ENCODE measurements at regions not wholly inside any gene's neighbourhood (a gene's known extent, or its start where the extent isn't known, plus 50 kb on each side); places are given as distances from the start of the nearest gene placed in this dataset.

DNA sequence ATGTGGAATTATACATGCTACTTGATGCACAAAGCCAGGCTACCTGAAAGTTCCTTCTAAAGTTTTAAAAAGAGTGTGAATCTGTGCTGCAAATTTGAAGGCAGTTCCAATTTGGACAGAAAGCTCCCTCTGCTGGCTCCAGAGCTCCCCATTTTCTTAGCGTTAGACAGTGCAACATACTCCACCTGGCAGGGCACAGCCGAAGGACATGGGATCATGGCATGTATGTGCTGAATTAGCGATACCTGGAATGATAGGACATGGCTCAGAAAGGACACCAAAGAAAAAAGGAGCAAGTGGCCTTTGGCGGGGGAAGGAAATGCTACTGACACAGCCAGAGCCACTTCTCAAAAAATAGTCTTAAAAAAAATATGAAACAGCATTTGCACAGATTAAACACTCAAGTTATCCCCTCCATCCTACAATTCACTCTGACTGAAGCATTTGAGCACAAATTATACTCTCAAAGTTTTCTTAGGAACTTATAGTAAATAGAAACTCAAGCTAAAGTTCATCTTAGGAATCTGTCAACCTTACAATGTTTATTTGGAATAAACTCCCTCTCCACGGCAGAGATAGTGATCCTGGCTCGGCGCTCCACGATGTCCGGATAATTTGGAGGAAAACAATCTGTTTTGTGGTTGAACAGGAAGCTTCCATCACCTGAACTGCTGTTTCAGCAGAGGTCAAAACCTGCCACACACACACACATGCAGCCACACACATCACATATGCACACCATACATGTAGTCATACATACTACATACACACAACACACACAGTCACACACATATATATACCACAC lies 80.0 kb downstream of the C7orf25 start:
- Histone ChIP-seq H2AFZ (ENCODE audit: low read depth) (no peak overlapping the region), H3K4me3 (ENCODE audit: low read depth in 2 of 2, low read length in 1 of 2) (peak overlapping the region in 1 of 2 experiments; percentile 24; a peak in 1 of 4 replicates), H3K27me3 (ENCODE audit: insufficient read depth) (peaks cover 48% of the 10 kb centered on the region), H3K79me2 (ENCODE audit: insufficient read depth) (no peaks in the 10 kb centered on the region), H3K9ac (no peak overlapping the region), H3F3A (replicated peaks; ENCODE audit: insufficient read depth) (no peaks in the 10 kb centered on the region), H3K4me2 (peak overlapping the region; percentile 38), H3K9me2 (no peaks in the 10 kb centered on the region), H3K27ac (ENCODE audit: low read depth in 2 of 2, low read length in 1 of 2) (no peak overlapping the region), H3K4me1 (ENCODE audit: control insufficient read depth in 1 of 2, insufficient read depth in 2 of 2, low read depth in 1 of 2, low read length in 1 of 2) (no peaks in the 10 kb centered on the region), H4K20me1 (ENCODE audit: insufficient read depth) (no peaks in the 10 kb centered on the region), H3K36me3 (replicated peaks in 1 of 2; ENCODE audit: control insufficient read depth in 1 of 2, insufficient read depth in 2 of 2, low read length in 1 of 2) (no peaks in the 10 kb centered on the region), H3K9me3 (no peaks in the 10 kb centered on the region)
- WGBS (ENCODE audit: low lambda C conversion rate), result under 1% methylated on average over 9 of the region's 9 CpGs
- TF ChIP-seq, protein P1, sequence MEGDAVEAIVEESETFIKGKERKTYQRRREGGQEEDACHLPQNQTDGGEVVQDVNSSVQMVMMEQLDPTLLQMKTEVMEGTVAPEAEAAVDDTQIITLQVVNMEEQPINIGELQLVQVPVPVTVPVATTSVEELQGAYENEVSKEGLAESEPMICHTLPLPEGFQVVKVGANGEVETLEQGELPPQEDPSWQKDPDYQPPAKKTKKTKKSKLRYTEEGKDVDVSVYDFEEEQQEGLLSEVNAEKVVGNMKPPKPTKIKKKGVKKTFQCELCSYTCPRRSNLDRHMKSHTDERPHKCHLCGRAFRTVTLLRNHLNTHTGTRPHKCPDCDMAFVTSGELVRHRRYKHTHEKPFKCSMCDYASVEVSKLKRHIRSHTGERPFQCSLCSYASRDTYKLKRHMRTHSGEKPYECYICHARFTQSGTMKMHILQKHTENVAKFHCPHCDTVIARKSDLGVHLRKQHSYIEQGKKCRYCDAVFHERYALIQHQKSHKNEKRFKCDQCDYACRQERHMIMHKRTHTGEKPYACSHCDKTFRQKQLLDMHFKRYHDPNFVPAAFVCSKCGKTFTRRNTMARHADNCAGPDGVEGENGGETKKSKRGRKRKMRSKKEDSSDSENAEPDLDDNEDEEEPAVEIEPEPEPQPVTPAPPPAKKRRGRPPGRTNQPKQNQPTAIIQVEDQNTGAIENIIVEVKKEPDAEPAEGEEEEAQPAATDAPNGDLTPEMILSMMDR (IDR thresholded peaks at IDR 0.05), result peak; percentile 67
- TF ChIP-seq FOSL2 (IDR thresholded peaks at IDR 0.05; ENCODE audit: borderline replicate concordance, low read depth) (no peak), SMC3 (IDR thresholded peaks at IDR 0.05; ENCODE audit: low read depth, low read length) (peak; percentile 36), RAD21 (IDR thresholded peaks at IDR 0.05; ENCODE audit: low read length) (peak; percentile 52)
- no peak for DNase-seq
- CTCF ChIA-PET, result interaction anchor here (0.6 to 4.2 kb wide), 8 partner anchors 9 to 891 kb away, joined by 3 to 21 read pairs (median 4); no protein-coding TSS in a partner anchor
- POLR2A ChIA-PET, result no interaction called here

DNA sequence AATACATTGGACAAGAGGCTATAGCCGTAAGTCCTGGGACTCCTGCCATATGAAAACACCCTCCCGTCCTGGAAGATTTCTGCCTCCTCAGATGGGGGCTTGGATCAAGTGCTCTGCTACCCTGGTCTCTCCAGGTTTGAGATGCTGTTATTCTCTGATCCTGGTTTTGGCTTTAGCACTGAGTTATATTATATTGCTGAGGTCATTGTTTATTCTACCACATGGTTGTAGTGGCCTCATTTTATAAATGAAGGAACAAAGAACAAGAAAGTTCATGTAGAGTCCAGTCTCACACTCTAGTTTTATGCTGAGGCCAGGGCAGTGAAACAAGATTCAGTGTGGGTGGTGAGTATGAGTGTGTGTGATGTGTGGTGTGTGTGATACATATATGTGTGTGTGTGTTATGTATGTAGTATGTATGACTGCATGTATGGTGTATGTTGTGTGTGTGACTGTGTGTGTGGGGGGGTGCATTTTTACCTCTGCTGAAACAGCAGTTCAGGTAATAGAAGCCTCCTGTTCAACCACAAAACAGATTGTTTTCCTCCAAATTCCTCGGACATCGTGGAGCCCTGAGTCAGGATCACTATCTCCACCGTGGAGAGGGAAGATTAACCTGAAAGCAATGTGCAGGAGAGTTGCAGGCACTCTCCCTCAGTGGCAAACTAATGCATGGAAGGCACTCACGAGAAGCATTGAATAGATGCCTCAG lies 80.7 kb downstream of the C7orf25 start:
- 5% methylated on average over 6 of the region's 6 CpGs for WGBS (ENCODE audit: low lambda C conversion rate)
- ChIA-PET POLR2A (no interaction called here), CTCF (interaction anchor here (0.6 to 4.2 kb wide), 9 partner anchors 10 to 891 kb away, joined by 3 to 21 read pairs (median 4); no protein-coding TSS in a partner anchor)
- peaks cover 48% of the 10 kb centered on the region for H3K27me3 ChIP-seq (ENCODE audit: insufficient read depth)
- no peak overlapping the region for H3K27ac ChIP-seq (ENCODE audit: low read depth in 2 of 2, low read length in 1 of 2)
- no peaks in the 10 kb centered on the region for H3K79me2 ChIP-seq (ENCODE audit: insufficient read depth)
- DNase-seq, result no peak
- TF ChIP-seq MXI1 (IDR thresholded peaks at IDR 0.05; ENCODE audit: low read depth, low read length) (no peak), RXRA (IDR thresholded peaks at IDR 0.05; ENCODE audit: borderline replicate concordance, low read depth) (no peak)
- no peaks in the 10 kb centered on the region for H3K9me3 ChIP-seq
- H3K4me3 ChIP-seq (ENCODE audit: low read depth in 2 of 2, low read length in 1 of 2), result peak overlapping the region in 1 of 2 experiments; percentile 24; a peak in 1 of 4 replicates
- H3K9me2 ChIP-seq, result no peaks in the 10 kb centered on the region
- no peaks in the 10 kb centered on the region for H3F3A ChIP-seq (replicated peaks; ENCODE audit: insufficient read depth)
- no peak overlapping the region for H2AFZ ChIP-seq (ENCODE audit: low read depth)
- no peaks in the 10 kb centered on the region for H3K4me1 ChIP-seq (ENCODE audit: control insufficient read depth in 1 of 2, insufficient read depth in 2 of 2, low read depth in 1 of 2, low read length in 1 of 2)
- H3K4me2 ChIP-seq, result peak overlapping the region; percentile 38; the same call in 1 of the 2 replicates
- H3K36me3 ChIP-seq (replicated peaks in 1 of 2; ENCODE audit: control insufficient read depth in 1 of 2, insufficient read depth in 2 of 2, low read length in 1 of 2), result no peaks in the 10 kb centered on the region
- H3K9ac ChIP-seq, result no peak overlapping the region
- H4K20me1 ChIP-seq (ENCODE audit: insufficient read depth), result no peaks in the 10 kb centered on the region

DNA sequence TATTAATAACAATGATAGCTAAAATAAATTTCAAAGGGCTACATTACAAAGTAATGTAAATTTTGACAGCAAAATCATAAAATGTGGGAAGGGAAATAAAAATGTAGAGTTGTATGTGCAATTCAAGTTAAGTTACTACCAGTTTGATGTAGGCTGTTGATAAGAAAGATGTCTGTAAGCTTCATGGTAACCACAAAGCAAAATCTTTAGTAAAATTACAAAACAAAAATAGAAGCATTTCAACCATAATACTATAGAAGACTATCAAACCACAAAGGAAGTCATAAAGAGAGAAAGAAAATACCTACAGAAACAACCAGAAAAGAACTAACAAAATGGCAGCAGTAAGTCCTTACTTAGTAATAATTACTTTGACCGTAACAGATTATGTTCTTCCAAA lies 99.1 kb downstream of the C7orf25 start:
- H3K9ac ChIP-seq, result no peak overlapping the region
- POLR2A ChIA-PET, result no interaction called here
- WGBS (ENCODE audit: low lambda C conversion rate), result 31% methylated on average over 1 of the region's 1 CpG
- no peak for DNase-seq
- H3K4me1 ChIP-seq (ENCODE audit: control insufficient read depth in 1 of 2, insufficient read depth in 2 of 2, low read depth in 1 of 2, low read length in 1 of 2), result no peaks in the 10 kb centered on the region
- 0 out of 2 replicates have a peak, but pooled peaks cover 8% of the 10 kb centered on the region for H3K9me3 ChIP-seq
- H3K4me2 ChIP-seq, result no peak overlapping the region
- H3K9me2 ChIP-seq, result 0 out of 2 replicates have a peak, but pooled peaks cover 3% of the 10 kb centered on the region
- H3K36me3 ChIP-seq (replicated peaks in 1 of 2; ENCODE audit: control insufficient read depth in 1 of 2, insufficient read depth in 2 of 2, low read length in 1 of 2), result no peaks in the 10 kb centered on the region
- CTCF ChIA-PET, result interaction anchor here (0.7 kb wide), 1 partner anchor 18 kb away, joined by 3 read pairs; no protein-coding TSS in a partner anchor
- no peak overlapping the region for H2AFZ ChIP-seq (ENCODE audit: low read depth)
- H4K20me1 ChIP-seq (ENCODE audit: insufficient read depth), result no peaks in the 10 kb centered on the region
- H3K27ac ChIP-seq (ENCODE audit: low read depth in 2 of 2, low read length in 1 of 2), result no peak overlapping the region
- no peaks in the 10 kb centered on the region for H3K27me3 ChIP-seq (ENCODE audit: insufficient read depth)
- no peak overlapping the region for H3K4me3 ChIP-seq (ENCODE audit: low read depth in 2 of 2, low read length in 1 of 2)
- no peaks in the 10 kb centered on the region for H3F3A ChIP-seq (replicated peaks; ENCODE audit: insufficient read depth)
- H3K79me2 ChIP-seq (ENCODE audit: insufficient read depth), result no peaks in the 10 kb centered on the region
- TF ChIP-seq EP300 (IDR thresholded peaks at IDR 0.05; ENCODE audit: borderline replicate concordance in 1 of 2, low read depth in 1 of 2, low read length in 1 of 2) (no peak), YY1 (IDR thresholded peaks at IDR 0.05; ENCODE audit: low read depth) (no peak), FOXM1 (IDR thresholded peaks at IDR 0.05; ENCODE audit: low read depth) (no peak), RFX5 (IDR thresholded peaks at IDR 0.05; ENCODE audit: low read length) (no peak), TCF12 (IDR thresholded peaks at IDR 0.05) (no peak)
- TF ChIP-seq, protein P1 (IDR thresholded peaks at IDR 0.05), result no peak
- TF ChIP-seq, protein P2, sequence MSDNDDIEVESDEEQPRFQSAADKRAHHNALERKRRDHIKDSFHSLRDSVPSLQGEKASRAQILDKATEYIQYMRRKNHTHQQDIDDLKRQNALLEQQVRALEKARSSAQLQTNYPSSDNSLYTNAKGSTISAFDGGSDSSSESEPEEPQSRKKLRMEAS (IDR thresholded peaks at IDR 0.05; ENCODE audit: low read depth), result no peak

Measured in SK-N-SH (cell line).